ENCODE measurements at regions not wholly inside any gene's neighbourhood (a gene's known extent, or its start where the extent isn't known, plus 50 kb on each side); places are given as distances from the start of the nearest gene placed in this dataset.

DNA sequence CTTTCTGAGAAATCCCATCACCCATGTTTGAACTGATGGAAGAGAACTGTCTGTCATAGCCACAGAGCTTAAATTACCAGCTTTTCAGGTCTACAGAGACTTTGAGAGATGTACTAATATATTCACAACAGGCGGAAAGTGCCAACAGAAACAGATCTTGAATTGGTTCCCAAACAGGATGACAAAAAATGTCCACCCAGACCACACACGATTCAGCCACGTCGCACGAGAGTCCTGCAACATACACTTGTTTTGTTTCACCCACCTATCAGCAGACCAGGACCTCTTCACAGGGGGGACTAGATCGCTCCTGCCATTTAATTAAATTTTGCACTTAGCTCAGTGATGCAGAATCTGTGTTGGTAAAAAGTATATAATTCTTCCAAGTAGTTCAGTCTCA, 187.1 kb upstream of the CEP162 start:
- DNase-seq: no peak
- Histone ChIP-seq H3K36me3 (no peaks in the 10 kb centered on the region), H3K9me3 (no peaks in the 10 kb centered on the region), H3K27ac (no peak overlapping the region), H3K4me1 (no peaks in the 10 kb centered on the region), H3K27me3 (no peaks in the 10 kb centered on the region), H3K4me3 (no peak overlapping the region)
- TF ChIP-seq, protein P1, sequence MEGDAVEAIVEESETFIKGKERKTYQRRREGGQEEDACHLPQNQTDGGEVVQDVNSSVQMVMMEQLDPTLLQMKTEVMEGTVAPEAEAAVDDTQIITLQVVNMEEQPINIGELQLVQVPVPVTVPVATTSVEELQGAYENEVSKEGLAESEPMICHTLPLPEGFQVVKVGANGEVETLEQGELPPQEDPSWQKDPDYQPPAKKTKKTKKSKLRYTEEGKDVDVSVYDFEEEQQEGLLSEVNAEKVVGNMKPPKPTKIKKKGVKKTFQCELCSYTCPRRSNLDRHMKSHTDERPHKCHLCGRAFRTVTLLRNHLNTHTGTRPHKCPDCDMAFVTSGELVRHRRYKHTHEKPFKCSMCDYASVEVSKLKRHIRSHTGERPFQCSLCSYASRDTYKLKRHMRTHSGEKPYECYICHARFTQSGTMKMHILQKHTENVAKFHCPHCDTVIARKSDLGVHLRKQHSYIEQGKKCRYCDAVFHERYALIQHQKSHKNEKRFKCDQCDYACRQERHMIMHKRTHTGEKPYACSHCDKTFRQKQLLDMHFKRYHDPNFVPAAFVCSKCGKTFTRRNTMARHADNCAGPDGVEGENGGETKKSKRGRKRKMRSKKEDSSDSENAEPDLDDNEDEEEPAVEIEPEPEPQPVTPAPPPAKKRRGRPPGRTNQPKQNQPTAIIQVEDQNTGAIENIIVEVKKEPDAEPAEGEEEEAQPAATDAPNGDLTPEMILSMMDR (IDR thresholded peaks at IDR 0.05): no peak
- TF ChIP-seq POLR2AphosphoS5 (IDR thresholded peaks at IDR 0.05): no peak
- no peak for TF ChIP-seq EP300 (IDR thresholded peaks at IDR 0.05; ENCODE audit: low read depth)
- TF ChIP-seq POLR2A (IDR thresholded peaks at IDR 0.05): no peak
- intact Hi-C loops (cut with DNase I; ENCODE audit: low total_unique reads) (no loop called here), in situ Hi-C loops (cut with MboI; ENCODE audit: low pct_ligation_motif_present in 1 of 4, low pct_unique_long_range_greater_than_20kb in 1 of 4, low sequenced_read_pairs in 3 of 4) (loop anchor here in 1 of 4 donors (25.0 kb wide), 1 partner anchor 898 kb away; no protein-coding TSS in a partner anchor)
- 81% methylated on average over 6 of the region's 6 CpGs; no CpG with 5 or more reads in 1 of the 2 donors for WGBS, 2 donors (ENCODE audit: low coverage in 1 of 2)

DNA sequence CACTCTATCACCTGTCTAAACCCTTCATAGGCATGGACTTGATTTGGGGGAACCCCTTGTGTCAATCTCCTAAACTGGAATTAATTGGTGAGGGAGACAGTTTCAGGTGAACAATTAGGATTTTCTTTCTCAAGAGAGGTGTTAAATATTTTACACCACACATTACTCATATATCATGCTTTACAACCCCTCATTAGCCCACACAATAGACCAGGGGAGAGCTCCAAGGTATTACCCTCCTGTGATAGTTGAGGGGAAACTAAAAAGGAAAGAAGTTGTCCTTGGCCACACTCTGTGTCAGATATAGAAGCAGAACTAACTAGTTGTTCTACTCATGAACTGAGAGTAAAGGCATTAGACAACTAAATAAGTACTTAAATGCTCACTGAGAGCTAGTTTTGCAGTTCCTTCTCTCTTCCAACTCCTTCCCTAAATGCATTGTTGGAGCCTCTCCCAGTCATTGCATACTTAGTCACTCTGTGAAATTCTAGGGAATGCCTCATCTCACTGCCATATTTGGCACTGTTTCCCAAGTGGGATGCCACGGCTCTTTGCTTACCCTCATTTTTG, 183.7 kb upstream of the CEP162 start:
- no peak for DNase-seq
- WGBS, 2 donors (ENCODE audit: low coverage in 1 of 2): 35 to 44% methylated on average over 1 of the region's 1 CpG
- H3K4me3 ChIP-seq: no peak overlapping the region
- TF ChIP-seq EP300 (IDR thresholded peaks at IDR 0.05; ENCODE audit: low read depth): no peak
- TF ChIP-seq, protein P1 (IDR thresholded peaks at IDR 0.05): no peak
- no peak for TF ChIP-seq POLR2AphosphoS5 (IDR thresholded peaks at IDR 0.05)
- TF ChIP-seq POLR2A (IDR thresholded peaks at IDR 0.05): no peak
- in situ Hi-C loops (cut with MboI; ENCODE audit: low pct_ligation_motif_present in 1 of 4, low pct_unique_long_range_greater_than_20kb in 1 of 4, low sequenced_read_pairs in 3 of 4) (loop anchor here in 1 of 4 donors (25.0 kb wide), 1 partner anchor 901 kb away; no protein-coding TSS in a partner anchor), intact Hi-C loops (cut with DNase I; ENCODE audit: low total_unique reads) (no loop called here)
- no peaks in the 10 kb centered on the region for H3K4me1 ChIP-seq
- H3K27me3 ChIP-seq: no peaks in the 10 kb centered on the region
- H3K36me3 ChIP-seq: no peaks in the 10 kb centered on the region
- no peak overlapping the region for H3K27ac ChIP-seq
- no peaks in the 10 kb centered on the region for H3K9me3 ChIP-seq

DNA sequence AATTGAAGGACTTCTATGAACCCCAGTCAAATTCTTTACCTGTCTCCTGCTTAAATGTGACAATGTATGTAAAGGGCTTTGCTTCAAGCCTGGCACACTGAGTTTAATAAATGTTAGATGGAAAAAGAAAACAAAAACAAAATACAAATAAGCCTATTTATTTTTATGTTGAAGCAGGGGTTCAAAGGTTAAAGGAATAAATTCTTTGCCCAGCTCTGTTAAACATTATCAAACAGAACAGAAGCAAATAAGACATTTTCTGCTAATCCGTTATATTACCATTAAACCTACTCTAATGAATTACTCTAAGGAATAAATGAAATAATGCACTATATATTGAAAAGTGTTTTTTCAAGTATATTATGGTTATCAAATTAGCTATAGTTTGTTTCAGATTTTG, 182.5 kb upstream of the CEP162 start:
- H3K9me3 ChIP-seq: no peaks in the 10 kb centered on the region
- DNase-seq: no peak

DNA sequence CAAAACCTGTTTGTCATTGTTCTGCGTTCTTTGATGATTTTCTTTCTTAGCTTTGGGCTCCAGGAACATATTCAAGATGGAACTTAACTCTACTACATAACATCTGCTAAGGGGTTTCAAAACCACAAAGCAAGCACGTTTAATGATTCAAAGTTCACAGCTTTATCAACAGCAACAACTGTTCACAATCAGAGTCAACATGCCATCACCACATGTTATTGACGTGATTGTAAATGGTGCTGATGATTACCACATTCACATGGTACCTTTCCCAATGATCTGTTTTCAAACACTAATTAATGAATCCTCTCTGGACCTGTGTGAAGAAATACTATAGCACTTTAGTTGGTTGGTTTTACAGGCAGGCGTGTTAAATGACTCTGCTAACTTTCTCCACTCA, 180.6 kb upstream of the CEP162 start:
- Histone ChIP-seq H3K4me3 (no peak overlapping the region), H3K9me3 (no peaks in the 10 kb centered on the region), H3K27ac (no peak overlapping the region), H3K4me1 (no peaks in the 10 kb centered on the region), H3K27me3 (no peaks in the 10 kb centered on the region), H3K36me3 (no peaks in the 10 kb centered on the region)
- TF ChIP-seq POLR2A (IDR thresholded peaks at IDR 0.05) (no peak), EP300 (IDR thresholded peaks at IDR 0.05; ENCODE audit: low read depth) (no peak), POLR2AphosphoS5 (IDR thresholded peaks at IDR 0.05) (no peak)
- TF ChIP-seq, protein P1 (IDR thresholded peaks at IDR 0.05): no peak
- in situ Hi-C loops (cut with MboI; ENCODE audit: low pct_ligation_motif_present in 1 of 4, low pct_unique_long_range_greater_than_20kb in 1 of 4, low sequenced_read_pairs in 3 of 4) (loop anchor here in 1 of 4 donors (25.0 kb wide), 1 partner anchor 904 kb away; no protein-coding TSS in a partner anchor), intact Hi-C loops (cut with DNase I; ENCODE audit: low total_unique reads) (no loop called here)
- WGBS, 2 donors (ENCODE audit: low coverage in 1 of 2): 48 to 58% methylated on average over 4 of the region's 4 CpGs
- no peak for DNase-seq

More for the DNA sequence above, 182.5 kb upstream of the CEP162 start:
- intact Hi-C loops (cut with DNase I; ENCODE audit: low total_unique reads) (no loop called here), in situ Hi-C loops (cut with MboI; ENCODE audit: low pct_ligation_motif_present in 1 of 4, low pct_unique_long_range_greater_than_20kb in 1 of 4, low sequenced_read_pairs in 3 of 4) (loop anchor here in 1 of 4 donors (25.0 kb wide), 1 partner anchor 902 kb away; no protein-coding TSS in a partner anchor)
- no peaks in the 10 kb centered on the region for H3K4me1 ChIP-seq
- no peak overlapping the region for H3K4me3 ChIP-seq
- WGBS, 2 donors (ENCODE audit: low coverage in 1 of 2): 47 to 66% methylated on average over 1 of the region's 1 CpG
- no peak for TF ChIP-seq POLR2A (IDR thresholded peaks at IDR 0.05)
- TF ChIP-seq POLR2AphosphoS5 (IDR thresholded peaks at IDR 0.05): no peak
- TF ChIP-seq EP300 (IDR thresholded peaks at IDR 0.05; ENCODE audit: low read depth): no peak
- TF ChIP-seq, protein P1 (IDR thresholded peaks at IDR 0.05): no peak
- no peaks in the 10 kb centered on the region for H3K27me3 ChIP-seq
- no peaks in the 10 kb centered on the region for H3K36me3 ChIP-seq
- no peak overlapping the region for H3K27ac ChIP-seq
